Ectodermal cell (in vitro differentiated cells): ENCODE measurements at regions not wholly inside any gene's neighbourhood (a gene's known extent, or its start where the extent isn't known, plus 50 kb on each side); places are given as distances from the start of the nearest gene placed in this dataset.

Experiments
- H3K27ac ChIP-seq: 2 replicates; pipeline ENCODE4 v1.7.0; 2013; ENCODE audit warnings: mild to moderate bottlenecking, low read depth, low read length; ENCODE audit not compliant: insufficient read depth, poor library complexity, severe bottlenecking
- H3K27me3 ChIP-seq: 2 replicates; pipeline ENCODE4 v1.7.0; 2013; ENCODE audit warnings: mild to moderate bottlenecking, low read length; ENCODE audit not compliant: insufficient read depth, control insufficient read depth, poor library complexity, severe bottlenecking
- H3K36me3 ChIP-seq: one replicate; pipeline ENCODE4 v1.7.0; 2013; ENCODE audit warnings: low read length; ENCODE audit not compliant: control insufficient read depth, insufficient read depth
- H3K4me1 ChIP-seq: one replicate; pipeline ENCODE4 v1.7.0; 2013; ENCODE audit warnings: low read length; ENCODE audit not compliant: control insufficient read depth, insufficient read depth
- H3K4me3 ChIP-seq: 2 replicates; pipeline ENCODE4 v1.7.0; 2013; ENCODE audit warnings: low read depth, low read length, control low read depth; ENCODE audit not compliant: insufficient read depth
- H3K9me3 ChIP-seq: 2 replicates; pipeline ENCODE4 v1.7.0; 2013; ENCODE audit warnings: mild to moderate bottlenecking, low read length, moderate library complexity; ENCODE audit not compliant: control insufficient read depth
- WGBS, 2 experiments: methylation state at CpG; one replicate each; pipeline ENCODE4 v1.1.7; 2013; ENCODE audit warnings: missing lambda C conversion rate in 2 of 2; 5-methylcytosine and 5-hydroxymethylcytosine counted together

DNA sequence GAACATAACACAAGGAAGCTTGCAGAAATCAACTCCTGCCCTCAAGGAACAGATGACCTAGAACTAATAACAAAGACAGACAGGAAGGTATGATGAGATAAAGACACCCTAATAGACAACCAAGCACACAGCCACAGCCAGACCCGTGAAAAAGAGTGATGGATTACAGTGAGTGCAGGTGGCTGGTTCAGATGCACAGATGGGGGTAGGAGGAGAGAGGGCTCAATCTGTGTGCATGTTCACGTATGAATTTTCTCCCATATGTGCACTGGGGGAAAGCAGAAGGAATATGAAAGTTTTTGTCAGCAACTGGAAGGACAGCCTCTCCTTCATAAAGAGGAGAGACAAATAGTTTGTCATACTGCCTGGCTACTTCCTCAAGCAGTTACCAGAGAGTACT, 367.1 kb downstream of the PBX1 start:
- no peaks in the 10 kb centered on the region for H3K4me1 ChIP-seq
- no peaks in the 10 kb centered on the region for H3K27me3 ChIP-seq
- no peak overlapping the region for H3K4me3 ChIP-seq
- WGBS, 2 experiments: 89 to 92% methylated on average over 2 of the region's 2 CpGs
- H3K36me3 ChIP-seq: no peaks in the 10 kb centered on the region
- H3K9me3 ChIP-seq: no peaks in the 10 kb centered on the region
- no peak overlapping the region for H3K27ac ChIP-seq

DNA sequence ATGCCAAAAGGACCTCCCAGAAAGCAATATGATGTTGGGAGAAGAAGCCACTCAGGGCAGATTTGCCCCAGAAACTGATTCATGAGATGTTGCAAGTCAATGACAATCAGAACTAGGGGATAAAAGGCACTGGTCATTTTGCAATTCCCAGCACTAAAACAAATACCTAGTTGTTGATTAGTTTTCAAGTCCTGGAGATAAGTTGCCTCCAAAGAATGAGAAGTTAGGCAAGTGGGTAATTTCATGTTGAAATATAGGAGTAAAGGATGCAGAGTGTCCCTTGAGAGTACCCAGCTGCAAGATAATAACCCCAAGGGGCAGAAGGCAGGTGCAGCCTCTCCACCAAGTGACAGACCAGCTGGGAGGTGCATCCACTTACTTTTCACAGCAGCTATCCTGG, 363.6 kb downstream of the PBX1 start:
- H3K9me3 ChIP-seq: no peaks in the 10 kb centered on the region
- H3K4me1 ChIP-seq: no peaks in the 10 kb centered on the region
- no peak overlapping the region for H3K4me3 ChIP-seq
- H3K27ac ChIP-seq: no peak overlapping the region
- no peaks in the 10 kb centered on the region for H3K27me3 ChIP-seq
- no peaks in the 10 kb centered on the region for H3K36me3 ChIP-seq

DNA sequence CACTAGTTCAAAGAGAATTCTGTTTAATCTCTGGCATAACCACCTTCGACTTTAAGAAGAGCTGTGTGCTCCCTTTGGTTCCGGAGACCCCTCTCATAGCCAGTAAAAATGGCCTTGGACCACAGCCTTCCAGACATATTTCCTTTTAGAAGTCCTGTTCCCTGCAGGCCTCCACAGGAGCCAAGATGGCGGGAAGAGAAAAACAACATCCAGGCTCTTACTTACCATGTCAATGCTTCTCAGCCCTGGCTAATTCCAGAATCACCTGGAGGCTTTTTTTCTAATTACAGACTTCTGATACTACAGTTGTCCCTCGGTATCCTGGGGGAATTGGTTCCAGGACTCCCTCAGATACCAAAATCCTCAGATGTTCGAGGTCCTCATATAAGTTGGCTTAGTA, 362.5 kb downstream of the PBX1 start:
- H3K4me3 ChIP-seq: no peak overlapping the region
- 88 to 90% methylated on average over 5 of the region's 5 CpGs for WGBS, 2 experiments
- H3K36me3 ChIP-seq: no peaks in the 10 kb centered on the region
- H3K27ac ChIP-seq: no peak overlapping the region
- H3K4me1 ChIP-seq: no peaks in the 10 kb centered on the region
- H3K9me3 ChIP-seq: no peaks in the 10 kb centered on the region
- H3K27me3 ChIP-seq: no peaks in the 10 kb centered on the region

DNA sequence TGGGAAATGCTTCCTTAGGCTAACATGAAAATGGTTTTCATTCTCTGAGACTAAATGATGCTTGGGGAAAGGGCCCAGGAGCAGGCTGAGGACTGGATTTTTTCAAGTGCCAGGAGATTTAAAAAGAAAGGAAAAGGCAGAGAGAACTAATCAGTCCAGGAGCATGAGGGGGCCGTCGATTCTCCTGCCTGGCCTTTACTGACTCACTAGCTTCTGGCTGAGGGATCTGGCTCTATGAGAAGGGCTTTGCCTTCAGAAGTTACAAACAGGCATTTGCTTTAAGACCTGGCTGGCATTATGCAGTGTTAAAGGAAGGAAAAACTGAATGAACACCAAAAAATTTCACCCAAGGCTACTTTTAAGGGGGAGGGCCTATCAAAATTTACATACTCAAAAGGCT, 359.2 kb downstream of the PBX1 start:
- no peaks in the 10 kb centered on the region for H3K9me3 ChIP-seq
- H3K27ac ChIP-seq: no peak overlapping the region
- H3K36me3 ChIP-seq: no peaks in the 10 kb centered on the region
- no peak overlapping the region for H3K4me3 ChIP-seq
- H3K27me3 ChIP-seq: no peaks in the 10 kb centered on the region
- H3K4me1 ChIP-seq: no peaks in the 10 kb centered on the region
- 88% methylated on average over 2 of the region's 2 CpGs for WGBS, 2 experiments

DNA sequence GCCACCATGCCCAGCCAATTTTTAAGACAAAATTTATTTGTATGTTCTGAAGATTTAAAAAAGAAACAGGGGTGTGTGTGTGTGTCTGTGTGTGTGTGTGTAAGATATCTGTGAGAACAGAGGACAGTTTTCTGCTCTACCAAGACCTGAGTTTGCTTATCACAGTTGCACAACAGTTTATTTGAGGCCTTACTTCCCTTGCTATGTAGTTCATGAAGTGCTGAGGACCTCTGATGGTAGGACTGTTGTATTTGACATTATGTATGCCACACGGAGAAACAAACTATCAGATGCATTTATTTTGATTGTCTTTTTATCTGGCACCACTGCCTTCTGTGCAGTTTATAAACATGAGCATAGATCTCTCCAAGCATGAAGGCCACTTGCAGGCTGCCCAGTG, 355.2 kb downstream of the PBX1 start:
- 71 to 85% methylated on average over 1 of the region's 1 CpG for WGBS, 2 experiments
- H3K9me3 ChIP-seq: no peaks in the 10 kb centered on the region
- H3K27me3 ChIP-seq: no peaks in the 10 kb centered on the region

DNA sequence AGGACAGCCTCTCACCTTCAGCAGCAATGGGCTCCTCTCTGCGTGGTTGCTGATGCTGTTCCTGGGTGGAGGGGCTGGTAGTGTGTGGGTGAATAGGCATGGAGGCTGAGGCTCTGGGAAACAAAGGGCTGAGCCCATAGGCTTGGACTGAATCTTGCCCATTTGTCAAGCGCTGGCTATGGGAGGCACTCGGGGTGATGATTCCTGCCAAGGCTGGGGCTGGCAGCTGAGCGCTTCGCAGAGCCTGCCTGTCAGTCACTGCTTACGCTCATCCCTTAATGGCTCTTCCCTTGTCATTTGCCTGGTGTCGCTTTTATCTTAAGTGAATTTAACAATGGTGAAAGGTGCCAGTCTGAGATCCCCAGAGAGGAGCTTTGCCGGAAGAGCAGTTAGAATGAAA, 353.3 kb downstream of the PBX1 start:
- H3K36me3 ChIP-seq: no peaks in the 10 kb centered on the region
- H3K4me3 ChIP-seq: no peak overlapping the region
- H3K4me1 ChIP-seq: no peaks in the 10 kb centered on the region
- WGBS, 2 experiments: 91 to 93% methylated on average over 8 of the region's 8 CpGs
- no peak overlapping the region for H3K27ac ChIP-seq
- H3K9me3 ChIP-seq: no peaks in the 10 kb centered on the region
- H3K27me3 ChIP-seq: no peaks in the 10 kb centered on the region

More for the DNA sequence above, 355.2 kb downstream of the PBX1 start:
- Histone ChIP-seq H3K4me3 (no peak overlapping the region), H3K27ac (no peak overlapping the region), H3K4me1 (no peaks in the 10 kb centered on the region), H3K36me3 (no peaks in the 10 kb centered on the region)

DNA sequence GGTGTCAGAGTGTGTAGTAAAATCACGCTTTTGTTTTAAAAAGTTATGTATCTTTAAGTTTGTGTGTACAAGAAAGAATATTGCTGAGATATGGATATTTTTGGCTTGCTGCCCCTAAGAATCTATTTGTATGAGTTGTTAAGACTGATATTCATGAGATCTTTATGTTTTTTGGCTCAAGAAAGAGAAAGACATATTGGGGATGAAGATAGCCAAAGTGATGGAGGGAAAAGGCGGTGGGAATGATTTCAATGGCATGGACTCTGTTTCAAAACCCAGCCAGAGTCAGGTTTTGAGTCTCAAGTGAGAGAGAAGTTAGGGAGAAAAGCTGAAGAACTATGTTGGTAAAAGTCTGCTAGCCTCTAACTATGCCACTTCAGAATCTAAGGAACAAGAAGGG, 351.7 kb downstream of the PBX1 start:
- no peaks in the 10 kb centered on the region for H3K4me1 ChIP-seq
- H3K9me3 ChIP-seq: no peaks in the 10 kb centered on the region
- H3K4me3 ChIP-seq: no peak overlapping the region
- no peaks in the 10 kb centered on the region for H3K27me3 ChIP-seq
- no peak overlapping the region for H3K27ac ChIP-seq
- 93 to 95% methylated on average over 2 of the region's 2 CpGs for WGBS, 2 experiments
- no peaks in the 10 kb centered on the region for H3K36me3 ChIP-seq

DNA sequence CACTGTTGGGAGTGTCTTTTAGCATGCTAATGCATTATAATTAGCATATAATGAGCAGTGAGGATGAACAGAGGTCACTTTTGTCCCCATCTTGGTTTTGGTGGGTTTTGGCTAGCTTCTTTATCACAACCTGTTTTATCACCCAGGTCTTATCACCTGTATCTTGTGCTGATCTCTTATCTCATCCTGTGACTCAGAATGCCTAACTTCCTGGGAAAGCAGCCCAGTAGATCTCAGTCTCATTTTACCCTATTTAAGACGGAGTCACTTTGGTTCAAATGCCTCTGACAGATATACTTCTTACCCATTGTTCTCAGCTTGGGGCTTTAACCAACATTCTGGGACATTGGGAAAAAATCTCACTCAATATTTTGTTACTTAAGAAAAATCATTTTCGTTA, 348.7 kb downstream of the PBX1 start:
- WGBS, 2 experiments: 50 to 51% methylated on average over 2 of the region's 2 CpGs
- Histone ChIP-seq H3K36me3 (no peaks in the 10 kb centered on the region), H3K4me1 (peaks cover 2% of the 10 kb centered on the region), H3K27me3 (no peaks in the 10 kb centered on the region), H3K4me3 (no peak overlapping the region), H3K27ac (no peak overlapping the region), H3K9me3 (no peaks in the 10 kb centered on the region)

DNA sequence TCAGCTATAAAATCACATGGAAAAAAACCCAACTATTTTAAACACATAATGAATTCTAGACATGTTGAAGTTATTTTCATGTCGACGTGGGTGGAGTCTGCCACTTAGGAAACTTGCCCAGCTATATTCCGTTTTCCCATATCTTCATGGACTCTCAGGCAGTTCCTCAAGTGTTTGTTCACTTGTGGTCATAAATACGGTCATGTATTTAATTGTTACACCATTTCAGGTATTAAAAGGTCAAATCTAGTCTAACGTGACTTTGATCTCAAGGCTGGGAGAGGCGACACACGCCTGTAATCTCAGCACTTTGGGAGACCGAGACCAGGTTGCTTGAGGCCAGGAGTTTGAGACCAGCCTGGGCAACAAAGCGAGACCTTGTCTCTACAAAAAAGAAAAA, 346.9 kb downstream of the PBX1 start:
- H3K4me3 ChIP-seq: no peak overlapping the region
- WGBS, 2 experiments: 95 to 99% methylated on average over 9 of the region's 9 CpGs
- H3K27me3 ChIP-seq: no peaks in the 10 kb centered on the region
- H3K36me3 ChIP-seq: no peaks in the 10 kb centered on the region
- no peaks in the 10 kb centered on the region for H3K9me3 ChIP-seq
- H3K27ac ChIP-seq: no peak overlapping the region
- H3K4me1 ChIP-seq: peaks cover 3% of the 10 kb centered on the region

DNA sequence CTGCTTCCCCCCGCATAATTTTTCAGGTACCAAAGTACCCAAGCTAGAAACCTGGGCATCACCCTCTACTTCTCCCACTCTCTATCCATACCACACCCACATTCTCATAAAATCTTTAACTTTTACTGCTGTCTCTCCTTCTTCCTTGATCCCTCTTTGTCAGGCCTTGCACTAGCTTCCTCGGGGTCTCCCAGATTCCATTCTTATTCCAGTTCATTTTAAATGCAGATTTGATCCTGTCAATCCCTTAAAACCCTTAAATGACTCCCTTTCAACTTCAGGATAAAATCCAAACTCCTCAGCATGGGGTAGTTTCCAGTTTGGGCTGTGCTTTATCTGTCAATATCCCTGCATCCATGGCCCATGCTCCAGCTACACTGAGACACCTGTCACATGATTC, 343.5 kb downstream of the PBX1 start:
- Histone ChIP-seq H3K4me1 (peaks cover 3% of the 10 kb centered on the region), H3K4me3 (no peak overlapping the region)
- WGBS, 2 experiments: 39 to 40% methylated on average over 2 of the region's 2 CpGs

More for the DNA sequence above, 343.5 kb downstream of the PBX1 start:
- Histone ChIP-seq H3K27ac (no peak overlapping the region), H3K9me3 (no peaks in the 10 kb centered on the region), H3K36me3 (no peaks in the 10 kb centered on the region), H3K27me3 (no peaks in the 10 kb centered on the region)
